GM23248 (cell line): ENCODE measurements at regions not wholly inside any gene's neighbourhood (a gene's known extent, or its start where the extent isn't known, plus 50 kb on each side); places are given as distances from the start of the nearest gene placed in this dataset.

ENCODE experiments used
- DNase-seq: peaks from one replicate; pipeline ENCODE4 v3.0.0-alpha.2; 2015
- H2AFZ ChIP-seq: fragments of 200-600 bp; sonication (generic); 2 replicates; pipeline ENCODE4 v1.6.1; 2016; ENCODE audit warnings: antibody characterized with exemption
- H3F3A ChIP-seq: fragments of 200-600 bp; sonication (generic); 2 replicates; pipeline ENCODE4 v1.6.1; 2016; ENCODE audit warnings: mild to moderate bottlenecking, antibody characterized with exemption, mixed run types; ENCODE audit not compliant: insufficient read depth
- H3K27ac ChIP-seq: fragments of 200-600 bp; sonication (generic); 2 replicates; pipeline ENCODE4 v1.5.1; 2016; ENCODE audit warnings: mild to moderate bottlenecking
- H3K27me3 ChIP-seq: fragments of 200-600 bp; sonication (generic); replicated peaks from 2 replicates; pipeline ENCODE4 v1.6.1; 2016; ENCODE audit warnings: mild to moderate bottlenecking; ENCODE audit not compliant: insufficient read depth
- H3K36me3 ChIP-seq: fragments of 200-600 bp; sonication (generic); 2 replicates; pipeline ENCODE4 v1.6.1; 2016; ENCODE audit warnings: low read depth, mild to moderate bottlenecking
- H3K4me1 ChIP-seq: fragments of 200-600 bp; sonication (generic); 2 replicates; pipeline ENCODE4 v1.6.1; 2016; ENCODE audit warnings: mild to moderate bottlenecking; ENCODE audit not compliant: insufficient read depth
- H3K4me2 ChIP-seq: fragments of 200-600 bp; sonication (generic); one replicate; pipeline ENCODE4 v1.6.1; 2016; ENCODE audit warnings: mild to moderate bottlenecking; ENCODE audit not compliant: unreplicated experiment
- H3K4me3 ChIP-seq: fragments of 200-600 bp; sonication (generic); 2 replicates; pipeline ENCODE4 v1.5.1; 2016; ENCODE audit warnings: mild to moderate bottlenecking
- H3K79me2 ChIP-seq: fragments of 200-600 bp; sonication (generic); 2 replicates; pipeline ENCODE4 v1.6.1; 2016; ENCODE audit warnings: mild to moderate bottlenecking; ENCODE audit not compliant: insufficient read depth
- H3K9ac ChIP-seq: fragments of 200-600 bp; sonication (generic); 2 replicates; pipeline ENCODE4 v1.6.1; 2016; ENCODE audit warnings: mild to moderate bottlenecking
- H3K9me2 ChIP-seq: fragments of 200-600 bp; sonication (generic); 2 replicates; pipeline ENCODE4 v1.6.1; 2016; ENCODE audit warnings: mixed run types, mild to moderate bottlenecking, moderate library complexity; ENCODE audit not compliant: insufficient read depth
- H3K9me3 ChIP-seq: fragments of 200-600 bp; sonication (generic); one replicate; pipeline ENCODE4 v1.6.1; 2017; ENCODE audit warnings: low read depth
- H4K20me1 ChIP-seq: fragments of 200-600 bp; sonication (generic); 2 replicates; pipeline ENCODE4 v1.6.0; 2016; ENCODE audit not compliant: insufficient read depth
- EZH2 ChIP-seq: fragments of 200-600 bp; sonication (generic); IDR thresholded peaks from 2 replicates; pipeline ENCODE4 v1.6.1; 2018; ENCODE audit warnings: antibody characterized with exemption, mild to moderate bottlenecking; ENCODE audit not compliant: insufficient read depth, poor library complexity, severe bottlenecking
- EZH2phosphoT487 ChIP-seq: fragments of 200-600 bp; sonication (generic); IDR thresholded peaks from 2 replicates; pipeline ENCODE4 v1.6.1; 2018; ENCODE audit warnings: antibody characterized with exemption, moderate library complexity, mild to moderate bottlenecking, low read depth; ENCODE audit not compliant: insufficient read depth
- WGBS, 2 experiments: methylation state at CpG; one replicate each; pipeline ENCODE4 v1.1.6; 2015 to 2017; ENCODE audit warnings: low lambda C conversion rate in 2 of 2, low coverage in 1 of 2; ENCODE audit errors: missing lambda C conversion rate in 2 of 2; 5-methylcytosine and 5-hydroxymethylcytosine counted together
- in situ Hi-C: fragments of 300-500 bp; cut with MboI; formaldehyde crosslinking; loops from 2 replicates; pipeline ENCODE4 v1.15.0; 2020

- Histone ChIP-seq H3K9ac (no peak overlapping the region), H2AFZ (no peak overlapping the region), H3K4me1 (no peaks in the 10 kb centered on the region), H3K79me2 (no peaks in the 10 kb centered on the region), H3K9me2 (no peaks in the 10 kb centered on the region; the same call in 1 of the 2 replicates), H3K27me3 (no peaks in the 10 kb centered on the region), H3K4me3 (no peak overlapping the region), H3F3A (no peaks in the 10 kb centered on the region), H4K20me1 (no peaks in the 10 kb centered on the region), H3K27ac (no peak overlapping the region), H3K4me2 (no peak overlapping the region), H3K36me3 (no peaks in the 10 kb centered on the region), H3K9me3 (no peaks in the 10 kb centered on the region)
- no peak for TF ChIP-seq EZH2phosphoT487
- no peak for TF ChIP-seq EZH2
- in situ Hi-C loops: no loop called here
- no peak for DNase-seq
Observed at GRCh38 chr2:186306754-186307153, 179.3 kb upstream of the ZC3H15 start.

- H4K20me1 ChIP-seq: no peaks in the 10 kb centered on the region
- H3K79me2 ChIP-seq: no peaks in the 10 kb centered on the region
- H3K9me3 ChIP-seq: no peaks in the 10 kb centered on the region
- H3K27ac ChIP-seq: no peak overlapping the region
- TF ChIP-seq EZH2: no peak
- TF ChIP-seq EZH2phosphoT487: no peak
- no peaks in the 10 kb centered on the region for H3F3A ChIP-seq
- H2AFZ ChIP-seq: no peak overlapping the region
- H3K27me3 ChIP-seq: no peaks in the 10 kb centered on the region
- in situ Hi-C loops: no loop called here
- no peaks in the 10 kb centered on the region for H3K36me3 ChIP-seq
- no peak overlapping the region for H3K9ac ChIP-seq
- DNase-seq: no peak
- no peaks in the 10 kb centered on the region; the same call in 1 of the 2 replicates for H3K9me2 ChIP-seq
- no peak overlapping the region for H3K4me3 ChIP-seq
- H3K4me1 ChIP-seq: no peaks in the 10 kb centered on the region
- H3K4me2 ChIP-seq: no peak overlapping the region
Observed at GRCh38 chr2:186307871-186308270, 178.2 kb upstream of the ZC3H15 start.

GRCh38 chr2:186308347-186308746 lies 177.7 kb upstream of the ZC3H15 start:
- Histone ChIP-seq H3K4me1 (no peaks in the 10 kb centered on the region), H3K9me2 (no peaks in the 10 kb centered on the region; the same call in 1 of the 2 replicates), H3K36me3 (no peaks in the 10 kb centered on the region), H3K79me2 (no peaks in the 10 kb centered on the region), H3K9ac (no peak overlapping the region), H3K27ac (no peak overlapping the region), H2AFZ (no peak overlapping the region), H3K27me3 (no peaks in the 10 kb centered on the region), H3K9me3 (no peaks in the 10 kb centered on the region), H3K4me2 (no peak overlapping the region), H4K20me1 (no peaks in the 10 kb centered on the region), H3F3A (no peaks in the 10 kb centered on the region), H3K4me3 (no peak overlapping the region)
- TF ChIP-seq EZH2phosphoT487 (no peak), EZH2 (no peak)
- 87 to 91% methylated on average over 1 of the region's 1 CpG for WGBS, 2 experiments
- in situ Hi-C loops: no loop called here
- peak; percentile 1 for DNase-seq

- H3K4me1 ChIP-seq: no peaks in the 10 kb centered on the region
- H3K27ac ChIP-seq: no peak overlapping the region
- no peak for TF ChIP-seq EZH2phosphoT487
- no peak for TF ChIP-seq EZH2
- H3K4me3 ChIP-seq: no peak overlapping the region
- H3K4me2 ChIP-seq: no peak overlapping the region
- H3K9me2 ChIP-seq: no peaks in the 10 kb centered on the region; the same call in 1 of the 2 replicates
- H3K36me3 ChIP-seq: no peaks in the 10 kb centered on the region
- DNase-seq: no peak
- H3F3A ChIP-seq: no peaks in the 10 kb centered on the region
- no peaks in the 10 kb centered on the region for H3K9me3 ChIP-seq
- WGBS, 2 experiments: 43 to 54% methylated on average over 2 of the region's 2 CpGs
- H4K20me1 ChIP-seq: no peaks in the 10 kb centered on the region
- no peak overlapping the region for H3K9ac ChIP-seq
- H2AFZ ChIP-seq: no peak overlapping the region
- H3K27me3 ChIP-seq: no peaks in the 10 kb centered on the region
- in situ Hi-C loops: no loop called here
- no peaks in the 10 kb centered on the region for H3K79me2 ChIP-seq
Observed at GRCh38 chr2:186309901-186310300, 176.2 kb upstream of the ZC3H15 start.

- Histone ChIP-seq H3K9me3 (no peaks in the 10 kb centered on the region), H4K20me1 (peaks cover 4% of the 10 kb centered on the region; the same call in 1 of the 2 replicates), H3F3A (no peaks in the 10 kb centered on the region), H2AFZ (no peak overlapping the region), H3K36me3 (no peaks in the 10 kb centered on the region), H3K4me3 (no peak overlapping the region), H3K4me2 (no peak overlapping the region), H3K4me1 (no peaks in the 10 kb centered on the region), H3K27me3 (no peaks in the 10 kb centered on the region), H3K9me2 (no peaks in the 10 kb centered on the region), H3K27ac (no peak overlapping the region), H3K79me2 (no peaks in the 10 kb centered on the region), H3K9ac (no peak overlapping the region)
- no peak for TF ChIP-seq EZH2phosphoT487
- no peak for TF ChIP-seq EZH2
- in situ Hi-C loops: no loop called here
- 50 to 59% methylated on average over 2 of the region's 2 CpGs for WGBS, 2 experiments
- DNase-seq: no peak
Observed at GRCh38 chr2:186319105-186319504, 167.0 kb upstream of the ZC3H15 start.
